Colonic mucosa (tissue), 4 donors: ENCODE measurements at regions not wholly inside any gene's neighbourhood (a gene's known extent, or its start where the extent isn't known, plus 50 kb on each side); places are given as distances from the start of the nearest gene placed in this dataset.

Source experiments
- DNase-seq: peaks from one replicate; pipeline ENCODE4 v3.0.0-alpha.2; 2020
- H3K27ac ChIP-seq: fragments of 200-600 bp; one replicate; pipeline ENCODE4 v1.8.0; 2021
- H3K27me3 ChIP-seq: fragments of 200-600 bp; one replicate; pipeline ENCODE4 v1.8.0; 2021
- H3K36me3 ChIP-seq: fragments of 200-600 bp; one replicate; pipeline ENCODE4 v1.8.0; 2021
- H3K4me1 ChIP-seq: fragments of 200-600 bp; one replicate; pipeline ENCODE4 v1.8.0; 2021; ENCODE audit warnings: mild to moderate bottlenecking
- H3K4me3 ChIP-seq: fragments of 200-600 bp; one replicate; pipeline ENCODE4 v1.8.0; 2021
- H3K9ac ChIP-seq, 2 donors: one replicate each; pipeline ENCODE4 v1.7.0; 2013; ENCODE audit warnings: control low read depth in 2 of 2, low read depth in 2 of 2, low read length in 2 of 2
- H3K9me3 ChIP-seq: fragments of 200-600 bp; one replicate; pipeline ENCODE4 v1.8.0; 2021
- CTCF ChIP-seq: fragments of 200-600 bp; IDR thresholded peaks from one replicate; pipeline ENCODE4 v1.8.0; 2022; ENCODE audit warnings: antibody characterized with exemption, mild to moderate bottlenecking
- intact Hi-C: fragments of 100-400 bp; cut with DNase I; formaldehyde crosslinking; loops from one replicate; pipeline ENCODE4 v1.14.1; 2022
- donor health status: healthy.
- donor health status: DM: no; HTN: no; CAD: no.
- donor health status: DM: no; HTN: no; CAD: no.

- intact Hi-C loops: no loop called here
- Histone ChIP-seq H3K4me1 (no peaks in the 10 kb centered on the region), H3K27ac (no peak overlapping the region), H3K9me3 (no peaks in the 10 kb centered on the region), H3K36me3 (no peaks in the 10 kb centered on the region), H3K9ac (no peak overlapping the region), H3K4me3 (no peak overlapping the region), H3K27me3 (no peaks in the 10 kb centered on the region)
- DNase-seq: no peak
- TF ChIP-seq CTCF: no peak
Measured at GRCh38 chr1:177825276-177825901, 144.5 kb downstream of the SEC16B start.

- no peaks in the 10 kb centered on the region for H3K9me3 ChIP-seq
- H3K27me3 ChIP-seq: no peaks in the 10 kb centered on the region
- H3K27ac ChIP-seq: no peak overlapping the region
- TF ChIP-seq CTCF: no peak
- no peaks in the 10 kb centered on the region for H3K36me3 ChIP-seq
- no peaks in the 10 kb centered on the region for H3K4me1 ChIP-seq
- H3K9ac ChIP-seq: no peak overlapping the region
- H3K4me3 ChIP-seq: no peak overlapping the region
- DNase-seq: no peak
- intact Hi-C loops: no loop called here
Measured at GRCh38 chr1:177824508-177824982, 145.3 kb downstream of the SEC16B start.

- DNase-seq: no peak
- no peak for TF ChIP-seq CTCF
- Histone ChIP-seq H3K9ac (no peak overlapping the region), H3K27me3 (no peaks in the 10 kb centered on the region), H3K36me3 (no peaks in the 10 kb centered on the region), H3K4me1 (no peaks in the 10 kb centered on the region), H3K27ac (no peak overlapping the region), H3K4me3 (no peak overlapping the region), H3K9me3 (no peaks in the 10 kb centered on the region)
- intact Hi-C loops: no loop called here
Measured at GRCh38 chr1:177820213-177820612, 149.6 kb downstream of the SEC16B start.

DNA sequence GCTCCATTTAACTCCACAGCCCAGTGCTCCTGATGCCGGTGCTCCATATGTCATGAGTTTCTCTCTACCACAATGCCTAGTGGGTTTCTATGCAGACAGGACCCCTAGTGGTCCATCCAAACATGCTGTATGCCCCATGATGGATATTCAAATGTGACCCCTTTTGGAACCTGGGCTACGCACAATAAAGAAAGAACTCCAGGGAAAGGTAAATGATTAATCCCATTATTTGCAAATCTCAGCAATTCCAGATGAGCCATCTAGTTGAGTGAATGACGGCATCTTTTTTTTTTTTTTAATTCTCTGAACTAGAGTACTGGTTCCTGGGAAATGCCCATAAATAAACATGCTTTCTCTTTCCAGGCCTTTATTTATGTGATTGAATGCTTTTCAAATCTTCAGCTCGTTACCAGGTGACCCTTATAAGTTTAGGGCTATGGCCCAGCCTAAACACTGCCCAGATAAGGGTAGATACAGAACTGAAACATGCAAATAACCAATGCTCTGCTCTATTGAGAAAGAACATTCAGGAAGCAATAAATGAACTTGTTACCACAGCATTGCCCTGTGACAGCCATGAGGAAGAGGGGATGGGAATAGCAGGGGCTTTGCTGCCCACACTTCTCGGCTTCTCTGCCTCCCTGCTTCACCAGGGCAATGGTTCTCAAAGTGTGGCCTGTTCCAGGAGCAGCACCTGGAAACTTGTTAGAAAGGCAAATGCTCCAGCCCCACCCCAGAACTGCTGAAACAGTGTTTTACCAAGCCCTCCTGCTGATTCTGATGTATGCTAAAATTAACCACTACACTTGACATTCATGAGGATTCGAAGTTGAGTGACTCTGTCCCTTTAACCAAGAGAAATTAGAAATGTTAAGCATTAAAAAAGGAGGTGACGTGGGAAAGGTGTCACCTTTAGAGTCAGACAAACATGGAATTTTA, 151.7 kb downstream of the SEC16B start:
- Histone ChIP-seq H3K4me3 (no peak overlapping the region), H3K9me3 (no peaks in the 10 kb centered on the region), H3K36me3 (no peaks in the 10 kb centered on the region), H3K9ac (no peak overlapping the region), H3K27ac (no peak overlapping the region), H3K4me1 (no peaks in the 10 kb centered on the region), H3K27me3 (no peaks in the 10 kb centered on the region)
- no peak for TF ChIP-seq CTCF
- no peak for DNase-seq
- intact Hi-C loops: no loop called here

DNA sequence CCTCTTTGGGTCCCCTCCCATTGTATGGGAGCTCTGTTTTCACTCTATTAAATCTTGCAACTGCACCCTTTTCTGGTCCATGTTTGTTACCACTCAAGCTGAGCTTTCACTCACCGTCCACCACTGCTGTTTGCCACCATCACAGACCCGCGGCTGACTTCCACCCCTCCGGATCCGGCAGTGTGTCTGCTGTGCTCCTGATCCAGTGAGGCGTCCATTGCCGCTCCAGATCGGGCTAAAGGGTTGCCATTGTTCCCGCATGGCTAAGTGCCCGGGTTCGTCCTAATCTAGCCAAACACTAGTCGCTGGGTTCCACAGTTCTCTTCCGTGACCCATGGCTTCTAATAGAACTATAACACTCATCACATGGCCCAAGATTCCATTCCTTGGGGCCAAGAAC, 157.2 kb downstream of the SEC16B start:
- no peak overlapping the region for H3K4me3 ChIP-seq
- no peak for TF ChIP-seq CTCF
- H3K27me3 ChIP-seq: no peaks in the 10 kb centered on the region
- no peaks in the 10 kb centered on the region for H3K9me3 ChIP-seq
- H3K27ac ChIP-seq: no peak overlapping the region
- no peak overlapping the region for H3K9ac ChIP-seq
- H3K36me3 ChIP-seq: no peaks in the 10 kb centered on the region
- no peak for DNase-seq
- intact Hi-C loops: no loop called here
- H3K4me1 ChIP-seq: no peaks in the 10 kb centered on the region
